NB4 (cell line): ENCODE measurements at regions not wholly inside any gene's neighbourhood (a gene's known extent, or its start where the extent isn't known, plus 50 kb on each side); places are given as distances from the start of the nearest gene placed in this dataset.

ENCODE experiments used
- POLR2A ChIP-seq: IDR thresholded peaks from 2 replicates; pipeline ENCODE4 v1.6.1; 2011; ENCODE audit warnings: mild to moderate bottlenecking; ENCODE audit not compliant: insufficient read length; ENCODE audit errors: extremely low read depth
- TF ChIP-seq, protein P1 (sequence below): IDR thresholded peaks from one replicate; pipeline ENCODE4 v1.5.1; 2012; ENCODE audit warnings: low read depth, low read length

- TF ChIP-seq, protein P1, sequence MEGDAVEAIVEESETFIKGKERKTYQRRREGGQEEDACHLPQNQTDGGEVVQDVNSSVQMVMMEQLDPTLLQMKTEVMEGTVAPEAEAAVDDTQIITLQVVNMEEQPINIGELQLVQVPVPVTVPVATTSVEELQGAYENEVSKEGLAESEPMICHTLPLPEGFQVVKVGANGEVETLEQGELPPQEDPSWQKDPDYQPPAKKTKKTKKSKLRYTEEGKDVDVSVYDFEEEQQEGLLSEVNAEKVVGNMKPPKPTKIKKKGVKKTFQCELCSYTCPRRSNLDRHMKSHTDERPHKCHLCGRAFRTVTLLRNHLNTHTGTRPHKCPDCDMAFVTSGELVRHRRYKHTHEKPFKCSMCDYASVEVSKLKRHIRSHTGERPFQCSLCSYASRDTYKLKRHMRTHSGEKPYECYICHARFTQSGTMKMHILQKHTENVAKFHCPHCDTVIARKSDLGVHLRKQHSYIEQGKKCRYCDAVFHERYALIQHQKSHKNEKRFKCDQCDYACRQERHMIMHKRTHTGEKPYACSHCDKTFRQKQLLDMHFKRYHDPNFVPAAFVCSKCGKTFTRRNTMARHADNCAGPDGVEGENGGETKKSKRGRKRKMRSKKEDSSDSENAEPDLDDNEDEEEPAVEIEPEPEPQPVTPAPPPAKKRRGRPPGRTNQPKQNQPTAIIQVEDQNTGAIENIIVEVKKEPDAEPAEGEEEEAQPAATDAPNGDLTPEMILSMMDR, result no peak
- TF ChIP-seq POLR2A, result no peak
Observed at GRCh38 chr13:65763811-65764210, 1466.3 kb downstream of the PCDH9 start.
